DND-41 (cell line): ENCODE measurements at regions not wholly inside any gene's neighbourhood (a gene's known extent, or its start where the extent isn't known, plus 50 kb on each side); places are given as distances from the start of the nearest gene placed in this dataset.

Source experiments
- ATAC-seq: fragments of 200-7000 bp; cut with Tn5 transposase; 3 replicates; pipeline ENCODE4 v1.9.1; 2021; ENCODE audit warnings: low read depth; ENCODE audit not compliant: insufficient read depth
- DNase-seq: peaks from one replicate; pipeline ENCODE4 v3.0.0-alpha.2; 2020
- H2AFZ ChIP-seq: 2 replicates; pipeline ENCODE4 v1.6.0; 2012; ENCODE audit warnings: low read depth, low read length
- H3K27ac ChIP-seq: 2 replicates; pipeline ENCODE4 v1.5.1; 2012; ENCODE audit warnings: low read length, inconsistent platforms
- H3K27me3 ChIP-seq: fragments of 200-600 bp; sonication (generic); 2 replicates; pipeline ENCODE4 v1.6.0; 2012; ENCODE audit warnings: low read length, mild to moderate bottlenecking, inconsistent platforms; ENCODE audit not compliant: insufficient read depth, poor library complexity
- H3K36me3 ChIP-seq: 2 replicates; pipeline ENCODE4 v1.5.1; 2012; ENCODE audit warnings: low read length, inconsistent platforms; ENCODE audit not compliant: insufficient read depth
- H3K4me1 ChIP-seq: 2 replicates; pipeline ENCODE4 v1.5.1; 2012; ENCODE audit warnings: mild to moderate bottlenecking, low read length; ENCODE audit not compliant: insufficient read depth
- H3K4me2 ChIP-seq: 2 replicates; pipeline ENCODE4 v1.6.0; 2012; ENCODE audit warnings: mild to moderate bottlenecking, moderate library complexity, low read length, inconsistent platforms; ENCODE audit not compliant: insufficient read depth
- H3K4me3 ChIP-seq, 2 experiments: fragments of 200-600 bp in 1 of 2; shearing (Covaris generic) in 1 of 2; 2 replicates each; pipeline ENCODE4 v1.5.1; 2012 to 2016; ENCODE audit warnings: inconsistent platforms in 2 of 2, low read length in 2 of 2, mild to moderate bottlenecking in 2 of 2, low read depth in 1 of 2, moderate library complexity in 1 of 2
- H3K79me2 ChIP-seq: 2 replicates; pipeline ENCODE4 v1.6.0; 2012; ENCODE audit warnings: low read length, inconsistent platforms; ENCODE audit not compliant: insufficient read depth
- H3K9ac ChIP-seq: 2 replicates; pipeline ENCODE4 v1.6.0; 2012; ENCODE audit warnings: low read depth, mild to moderate bottlenecking, inconsistent platforms, low read length, moderate library complexity
- H3K9me3 ChIP-seq: 2 replicates; pipeline ENCODE4 v1.5.1; 2012; ENCODE audit warnings: low read length, moderate library complexity, mild to moderate bottlenecking, inconsistent platforms; ENCODE audit not compliant: insufficient read depth, severe bottlenecking
- H4K20me1 ChIP-seq: 2 replicates; pipeline ENCODE4 v1.6.0; 2012; ENCODE audit warnings: low read length; ENCODE audit not compliant: insufficient read depth
- CTCF ChIP-seq: IDR thresholded peaks from 2 replicates; pipeline ENCODE4 v1.5.1; 2012; ENCODE audit warnings: borderline replicate concordance, low read length, moderate library complexity, mild to moderate bottlenecking; ENCODE audit not compliant: poor library complexity, severe bottlenecking; ENCODE audit errors: extremely low read depth
- EZH2 ChIP-seq: IDR thresholded peaks from 3 replicates; pipeline ENCODE4 v1.6.1; 2012; ENCODE audit warnings: borderline replicate concordance, low read depth, mild to moderate bottlenecking, moderate library complexity, low read length, inconsistent platforms; ENCODE audit not compliant: severe bottlenecking

GRCh38 chr14:29197557-29197956, 431.0 kb downstream of the FOXG1 start:
- TF ChIP-seq EZH2 (no peak), CTCF (no peak)
- no peak overlapping the region for H3K9ac ChIP-seq
- no peak overlapping the region for H3K4me3 ChIP-seq
- ATAC-seq (no peak), DNase-seq (no peak)
- no peak overlapping the region for H3K27ac ChIP-seq
- H3K9me3 ChIP-seq, result no peaks in the 10 kb centered on the region
- no peaks in the 10 kb centered on the region for H3K36me3 ChIP-seq
- no peaks in the 10 kb centered on the region for H3K79me2 ChIP-seq
- H3K4me2 ChIP-seq, result no peak overlapping the region
- H3K27me3 ChIP-seq, result no peaks in the 10 kb centered on the region
- no peak overlapping the region for H2AFZ ChIP-seq
- H3K4me1 ChIP-seq, result no peaks in the 10 kb centered on the region
- H4K20me1 ChIP-seq, result no peaks in the 10 kb centered on the region

- ATAC-seq, result no peak
- TF ChIP-seq EZH2, result no peak
- no peak for TF ChIP-seq CTCF
- Histone ChIP-seq H4K20me1 (no peaks in the 10 kb centered on the region), H3K9ac (no peak overlapping the region), H3K27ac (no peak overlapping the region), H3K9me3 (no peaks in the 10 kb centered on the region), H3K4me2 (no peak overlapping the region), H3K36me3 (no peaks in the 10 kb centered on the region), H2AFZ (no peak overlapping the region), H3K79me2 (no peaks in the 10 kb centered on the region), H3K27me3 (no peaks in the 10 kb centered on the region), H3K4me3 (no peak overlapping the region), H3K4me1 (no peaks in the 10 kb centered on the region)
- DNase-seq, result no peak
Observed at GRCh38 chr14:29205658-29206057, 439.1 kb downstream of the FOXG1 start.

- H3K79me2 ChIP-seq, result no peaks in the 10 kb centered on the region
- H3K4me1 ChIP-seq, result no peaks in the 10 kb centered on the region
- no peak for DNase-seq
- no peak overlapping the region for H3K9ac ChIP-seq
- no peak overlapping the region for H3K4me3 ChIP-seq
- no peaks in the 10 kb centered on the region for H3K27me3 ChIP-seq
- TF ChIP-seq CTCF, result no peak
- TF ChIP-seq EZH2, result no peak
- no peak overlapping the region for H3K27ac ChIP-seq
- no peaks in the 10 kb centered on the region for H4K20me1 ChIP-seq
- no peaks in the 10 kb centered on the region for H3K36me3 ChIP-seq
- H2AFZ ChIP-seq, result no peak overlapping the region
- H3K9me3 ChIP-seq, result no peaks in the 10 kb centered on the region
- no peak overlapping the region for H3K4me2 ChIP-seq
- ATAC-seq, result no peak
Observed at GRCh38 chr14:29215853-29216252, 449.3 kb downstream of the FOXG1 start.
